HG03378 (cell line): ENCODE measurements at regions not wholly inside any gene's neighbourhood (a gene's known extent, or its start where the extent isn't known, plus 50 kb on each side); places are given as distances from the start of the nearest gene placed in this dataset.

Experiments
- ATAC-seq: cut with Tn5 transposase; IDR thresholded peaks from one replicate; pipeline ENCODE4 v1.9.1; 2021; ENCODE audit warnings: mild to moderate bottlenecking, moderate library complexity; ENCODE audit not compliant: unreplicated experiment

GRCh38 chr2:78561876-78562275, 463.6 kb upstream of the REG3G start:
- ATAC-seq, result no peak

- ATAC-seq, result no peak
Observed at GRCh38 chr2:78564666-78565065, 460.8 kb upstream of the REG3G start.

GRCh38 chr2:78568782-78569373, 456.6 kb upstream of the REG3G start:
- no peak for ATAC-seq

GRCh38 chr2:78576409-78576808, 449.1 kb upstream of the REG3G start:
- ATAC-seq, result no peak

GRCh38 chr2:78585871-78586270, 439.6 kb upstream of the REG3G start:
- ATAC-seq, result no peak

- no peak for ATAC-seq
Observed at GRCh38 chr2:78586316-78586715, 439.2 kb upstream of the REG3G start.

- no peak for ATAC-seq
Observed at GRCh38 chr2:78589871-78590270, 435.6 kb upstream of the REG3G start.

GRCh38 chr2:78592491-78592890, 433.0 kb upstream of the REG3G start:
- no peak for ATAC-seq

GRCh38 chr2:78601113-78601512, 424.4 kb upstream of the REG3G start:
- no peak for ATAC-seq

- no peak for ATAC-seq
Observed at GRCh38 chr2:78602862-78603261, 422.6 kb upstream of the REG3G start.

GRCh38 chr2:78606895-78607294, 418.6 kb upstream of the REG3G start:
- ATAC-seq, result no peak

GRCh38 chr2:78614726-78615125, 410.8 kb upstream of the REG3G start:
- ATAC-seq, result no peak

- no peak for ATAC-seq
Observed at GRCh38 chr2:78615956-78616355, 409.5 kb upstream of the REG3G start.

GRCh38 chr2:78634425-78634824, 391.1 kb upstream of the REG3G start:
- ATAC-seq, result no peak

GRCh38 chr2:78644854-78645253, 380.6 kb upstream of the REG3G start:
- ATAC-seq, result no peak

- ATAC-seq, result no peak
Observed at GRCh38 chr2:78646533-78647364, 378.8 kb upstream of the REG3G start.

GRCh38 chr2:78648558-78648957, 376.9 kb upstream of the REG3G start:
- no peak for ATAC-seq

- ATAC-seq, result no peak
Observed at GRCh38 chr2:78654941-78655340, 370.6 kb upstream of the REG3G start.

GRCh38 chr2:78676921-78677696, 348.4 kb upstream of the REG3G start:
- ATAC-seq, result no peak

GRCh38 chr2:78677774-78678173, 347.7 kb upstream of the REG3G start:
- no peak for ATAC-seq

GRCh38 chr2:78681386-78681785, 344.1 kb upstream of the REG3G start:
- ATAC-seq, result no peak

- no peak for ATAC-seq
Observed at GRCh38 chr2:78682781-78683180, 342.7 kb upstream of the REG3G start.
